ENCODE measurements at regions not wholly inside any gene's neighbourhood (a gene's known extent, or its start where the extent isn't known, plus 50 kb on each side); places are given as distances from the start of the nearest gene placed in this dataset.
A peak's percentile ranks its signal among the peaks of the same experiment; 100 is the strongest.

DNA sequence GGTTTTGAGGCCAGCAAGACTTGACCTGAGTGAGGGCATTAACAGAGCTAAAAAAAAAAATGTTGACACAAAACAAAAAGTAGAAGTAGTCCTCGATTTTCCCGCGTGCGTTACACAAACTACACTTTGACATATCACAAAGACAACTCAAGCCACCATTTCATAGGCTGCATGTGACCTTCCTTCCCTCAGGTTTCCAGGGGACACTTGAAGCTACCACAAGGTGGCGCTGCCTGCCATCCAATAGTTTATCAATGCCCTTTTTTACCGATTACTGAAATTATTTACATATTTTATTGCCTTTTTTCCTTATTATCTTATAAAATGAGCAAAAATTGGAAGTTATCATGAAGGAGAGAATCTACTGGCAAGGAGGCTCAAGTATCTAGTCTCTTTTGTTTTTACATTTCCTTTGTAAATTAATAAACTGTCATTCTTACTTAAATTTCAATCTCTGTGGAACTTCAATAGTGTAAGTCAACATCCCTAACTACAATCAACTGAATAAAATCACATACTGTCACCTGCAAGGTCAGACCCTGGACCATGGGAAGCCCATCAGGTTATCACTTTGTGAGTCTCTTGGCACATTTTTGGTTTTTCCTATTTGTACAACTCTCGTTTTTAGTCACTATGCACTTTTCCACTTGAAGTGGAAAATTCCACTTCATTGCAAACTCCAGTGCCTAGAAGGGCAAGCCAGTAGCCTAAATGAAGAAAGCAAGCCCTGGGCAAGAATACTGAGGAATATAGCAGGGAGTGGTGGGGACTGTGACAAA, 84.6 kb upstream of the CPSF6 start:
- no peak for TF ChIP-seq POLR2A (IDR thresholded peaks at IDR 0.05)
- TF ChIP-seq, protein P1, sequence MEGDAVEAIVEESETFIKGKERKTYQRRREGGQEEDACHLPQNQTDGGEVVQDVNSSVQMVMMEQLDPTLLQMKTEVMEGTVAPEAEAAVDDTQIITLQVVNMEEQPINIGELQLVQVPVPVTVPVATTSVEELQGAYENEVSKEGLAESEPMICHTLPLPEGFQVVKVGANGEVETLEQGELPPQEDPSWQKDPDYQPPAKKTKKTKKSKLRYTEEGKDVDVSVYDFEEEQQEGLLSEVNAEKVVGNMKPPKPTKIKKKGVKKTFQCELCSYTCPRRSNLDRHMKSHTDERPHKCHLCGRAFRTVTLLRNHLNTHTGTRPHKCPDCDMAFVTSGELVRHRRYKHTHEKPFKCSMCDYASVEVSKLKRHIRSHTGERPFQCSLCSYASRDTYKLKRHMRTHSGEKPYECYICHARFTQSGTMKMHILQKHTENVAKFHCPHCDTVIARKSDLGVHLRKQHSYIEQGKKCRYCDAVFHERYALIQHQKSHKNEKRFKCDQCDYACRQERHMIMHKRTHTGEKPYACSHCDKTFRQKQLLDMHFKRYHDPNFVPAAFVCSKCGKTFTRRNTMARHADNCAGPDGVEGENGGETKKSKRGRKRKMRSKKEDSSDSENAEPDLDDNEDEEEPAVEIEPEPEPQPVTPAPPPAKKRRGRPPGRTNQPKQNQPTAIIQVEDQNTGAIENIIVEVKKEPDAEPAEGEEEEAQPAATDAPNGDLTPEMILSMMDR (IDR thresholded peaks at IDR 0.05) = peak; percentile 81 to 94 (median 87)

All from Peyer's patch (tissue), 4 donors.